HepG2 (cell line): ENCODE measurements at regions not wholly inside any gene's neighbourhood (a gene's known extent, or its start where the extent isn't known, plus 50 kb on each side); places are given as distances from the start of the nearest gene placed in this dataset.

Experiments
- ATAC-seq: fragments of 200-7000 bp; cut with Tn5 transposase; 3 replicates; pipeline ENCODE4 v1.9.1; 2020; ENCODE audit warnings: mild to moderate bottlenecking, moderate library complexity
- BruUV-seq: library from RNA; stranded (reverse); fragments of 400-500 nt; replicated peaks from 2 replicates; lab custom pipeline; 2021; lab: Mats Ljungman, UMichigan
- CTCF ChIA-PET: fragments of 300-600 bp; formaldehyde crosslinking; extraction: SDS; loops from one replicate; lab custom pipeline; 2021; ENCODE audit warnings: low total read pairs, inconsistent platforms, low intra/inter-chr PET ratio; lab: Yijun Ruan, JAX
- POLR2A ChIA-PET: fragments of 350-600 bp; sonication (Branson Sonifier 250); formaldehyde crosslinking; loops from one replicate; lab custom pipeline; 2020; ENCODE audit warnings: antibody characterized with exemption, inconsistent platforms; lab: Yijun Ruan, JAX
- DNase-seq: peaks from one replicate; pipeline ENCODE4 v3.0.0-alpha.2; 2015; ENCODE audit warnings: low spot score
- FAIRE-seq: peaks from 3 replicates; lab custom pipeline; 2011; peaks lifted over from hg19 to GRCh38; lab: Jason Lieb, UNC
- H2AFZ ChIP-seq: one replicate; pipeline ENCODE4 v1.6.1; 2011; ENCODE audit warnings: low read length, inconsistent platforms
- H3K27ac ChIP-seq: fragments of 300-600 bp; 3 replicates; pipeline ENCODE4 v1.8.0; 2011; ENCODE audit warnings: mixed run types, mild to moderate bottlenecking, mixed read lengths, low read length, inconsistent platforms; ENCODE audit not compliant: insufficient read depth; ENCODE audit errors: extremely low read length
- H3K27me3 ChIP-seq, 2 experiments: fragments of 200-600 bp in 1 of 2; 2 replicates in 1 of 2; 3 replicates in 1 of 2; pipeline versions ENCODE4 v1.6.0 to v1.8.0; 2011; ENCODE audit warnings: low read length in 2 of 2, mild to moderate bottlenecking in 2 of 2, moderate library complexity in 2 of 2, inconsistent platforms in 1 of 2; ENCODE audit not compliant: insufficient read depth in 2 of 2, control insufficient read depth in 1 of 2
- H3K36me3 ChIP-seq, 2 experiments: fragments of 200-600 bp in 1 of 2; replicated peaks in 1 of 2; 2 replicates in 1 of 2; 3 replicates in 1 of 2; pipeline versions ENCODE4 v1.5.1 to v1.8.0; 2011; ENCODE audit warnings: low read length in 2 of 2, inconsistent platforms in 1 of 2; ENCODE audit not compliant: insufficient read depth in 2 of 2, control insufficient read depth in 1 of 2
- H3K4me1 ChIP-seq: 2 replicates; pipeline ENCODE4 v1.5.1; 2012; ENCODE audit warnings: low read length, inconsistent platforms; ENCODE audit not compliant: insufficient read depth
- H3K4me2 ChIP-seq: 2 replicates; pipeline ENCODE4 v1.6.0; 2011; ENCODE audit warnings: low read depth, low read length, inconsistent platforms
- H3K4me3 ChIP-seq, 3 experiments: fragments of 200-600 bp in 1 of 3; sonication (generic), shearing (Covaris generic) in 1 of 3; replicated peaks in 1 of 3; 2 replicates each; pipeline ENCODE4 v1.5.1; 2011 to 2016; ENCODE audit warnings: low read length in 3 of 3, inconsistent platforms in 2 of 3, low read depth in 2 of 3, mild to moderate bottlenecking in 2 of 3, control low read depth in 1 of 3, mixed read lengths in 1 of 3; ENCODE audit not compliant: insufficient read depth in 1 of 3
- H3K79me2 ChIP-seq: one replicate; pipeline ENCODE4 v1.6.1; 2011; ENCODE audit warnings: low read length, inconsistent platforms; ENCODE audit not compliant: insufficient read depth
- H3K9ac ChIP-seq: 2 replicates; pipeline ENCODE4 v1.6.0; 2011; ENCODE audit warnings: mild to moderate bottlenecking, low read depth, low read length, inconsistent platforms; ENCODE audit not compliant: insufficient read depth
- H3K9me3 ChIP-seq: 2 replicates; pipeline ENCODE4 v1.5.1; 2012; ENCODE audit warnings: mild to moderate bottlenecking, low read length
- H4K20me1 ChIP-seq: 2 replicates; pipeline ENCODE4 v1.6.0; 2011; ENCODE audit warnings: inconsistent platforms, mild to moderate bottlenecking, low read length, moderate library complexity; ENCODE audit not compliant: insufficient read depth
- ARID4A ChIP-seq: sonication (generic); formaldehyde crosslinking; IDR thresholded peaks from 2 replicates; pipeline ENCODE4 v1.5.0; 2020; ENCODE audit warnings: mild to moderate bottlenecking, missing genetic modification reagents, borderline replicate concordance
- MYPOP ChIP-seq: sonication (generic); formaldehyde crosslinking; IDR thresholded peaks from 2 replicates; pipeline ENCODE4 v1.8.1; 2023; ENCODE audit warnings: mild to moderate bottlenecking, moderate library complexity, missing genetic modification reagents
- RFXANK ChIP-seq: IDR thresholded peaks from 2 replicates; pipeline ENCODE4 v1.6.1; 2016
- RFXAP ChIP-seq: sonication (generic); formaldehyde crosslinking; IDR thresholded peaks from 2 replicates; pipeline ENCODE4 v1.4.0; 2020; ENCODE audit warnings: missing genetic modification reagents, borderline replicate concordance
- ZFP36 ChIP-seq: fragments of 150-350 bp; IDR thresholded peaks from 2 replicates; pipeline ENCODE4 v1.6.1; 2018; ENCODE audit warnings: borderline replicate concordance, low read length, low read depth; ENCODE audit not compliant: partially characterized antibody
- ZHX2 ChIP-seq, 2 experiments: sonication (generic) in 1 of 2; formaldehyde crosslinking in 1 of 2; IDR thresholded peaks; 2 replicates each; pipeline versions ENCODE4 v1.6.1 to v1.9.0; 2014 to 2022; ENCODE audit warnings: antibody characterized with exemption in 1 of 2, borderline replicate concordance in 1 of 2, inconsistent platforms in 1 of 2, low read depth in 1 of 2, missing genetic modification reagents in 1 of 2
- ZNF253 ChIP-seq: sonication (generic); formaldehyde crosslinking; IDR thresholded peaks from 2 replicates; pipeline ENCODE4 v1.8.0; 2022; ENCODE audit warnings: mild to moderate bottlenecking, missing genetic modification reagents, borderline replicate concordance
- WGBS: methylation state at CpG from one replicate; pipeline ENCODE4 v1.1.6; 2017; ENCODE audit warnings: low lambda C conversion rate; 5-methylcytosine and 5-hydroxymethylcytosine counted together
- in situ Hi-C: cut with HindIII; loops from 2 replicates; pipeline ENCODE4 v1.10.0; 2017; ENCODE audit warnings: low pct_unique_long_range_greater_than_20kb; ENCODE audit not compliant: extremely low pct_ligation_motif_present
- intact Hi-C: fragments of 100-400 bp; cut with micrococcal nuclease; formaldehyde crosslinking; loops from one replicate; pipeline ENCODE4 v1.10.0; 2022; ENCODE audit not compliant: unreplicated experiment

- TF ChIP-seq ZNF253 (CRISPR knock-in tag) (no peak), MYPOP (CRISPR knock-in tag) (no peak), RFXANK (no peak), ZHX2 (IDR thresholded peaks at IDR 0.05; ENCODE audit: low read depth) (no peak), ZHX2 (CRISPR knock-in tag; IDR thresholded peaks at IDR 0.05; ENCODE audit: borderline replicate concordance) (no peak), RFXAP (CRISPR knock-in tag) (no peak)
- TF ChIP-seq, all 625 proteins: peak for 0
Observed at GRCh38 chr20:24813496-24813895, 135.6 kb upstream of the CST7 start (continued).

- H3K4me2 ChIP-seq, result no peak overlapping the region
- H3K4me1 ChIP-seq, result no peaks in the 10 kb centered on the region
- FAIRE-seq (no peak), ATAC-seq (no peak), DNase-seq (no peak)
- no peak overlapping the region for H3K27ac ChIP-seq
- 13% methylated on average over 6 of the region's 6 CpGs for WGBS
- ChIA-PET CTCF (no interaction called here), POLR2A (no interaction called here)
- in situ Hi-C loops, result no loop called here
- H3K9ac ChIP-seq, result no peak overlapping the region
- H3K9me3 ChIP-seq, result no peaks in the 10 kb centered on the region
- peaks cover 11 to 54% of the 10 kb centered on the region in 2 experiments; a peak in 4 of 5 replicates for H3K27me3 ChIP-seq
- intact Hi-C loops, result no loop called here
- H4K20me1 ChIP-seq, result no peaks in the 10 kb centered on the region
- no peak overlapping the region for H2AFZ ChIP-seq
- H3K4me3 ChIP-seq, result no peak overlapping the region
- no peak for TF ChIP-seq ARID4A (CRISPR knock-in tag)
- no peak for TF ChIP-seq ZFP36
- BruUV-seq, result no TSS peak
- H3K79me2 ChIP-seq, result no peaks in the 10 kb centered on the region
- H3K36me3 ChIP-seq, result no peaks in the 10 kb centered on the region
Observed at GRCh38 chr20:24813936-24814335, 135.1 kb upstream of the CST7 start.
